Lung (tissue), 11 donors: ENCODE measurements at regions not wholly inside any gene's neighbourhood (a gene's known extent, or its start where the extent isn't known, plus 50 kb on each side); places are given as distances from the start of the nearest gene placed in this dataset.

Source experiments
- ATAC-seq: fragments of 200-7000 bp; cut with Tn5 transposase; one replicate; pipeline ENCODE4 v1.9.1; 2020; ENCODE audit warnings: moderate number of reproducible peaks; ENCODE audit not compliant: insufficient read depth, low FRiP score
- DNase-seq, 3 donors: peaks; one replicate each; pipeline ENCODE4 v3.0.0-alpha.2; 2013 to 2017
- H3K27ac ChIP-seq, 2 donors: one replicate each; pipeline ENCODE4 v1.5.1; 2013; ENCODE audit warnings: mild to moderate bottlenecking in 2 of 2, moderate library complexity in 2 of 2, control low read depth in 1 of 2, inconsistent platforms in 1 of 2, low read depth in 1 of 2, low read length in 1 of 2
- H3K27me3 ChIP-seq, 3 donors: one replicate each; pipeline ENCODE4 v1.5.1; 2013; ENCODE audit warnings: low read length in 2 of 3; ENCODE audit not compliant: control insufficient read depth in 3 of 3, insufficient read depth in 3 of 3
- H3K36me3 ChIP-seq, 4 donors: one replicate each; pipeline ENCODE4 v1.5.1; 2013; ENCODE audit warnings: low read length in 4 of 4, mild to moderate bottlenecking in 1 of 4, moderate library complexity in 1 of 4; ENCODE audit not compliant: control insufficient read depth in 4 of 4, insufficient read depth in 4 of 4
- H3K4me1 ChIP-seq, 5 donors: one replicate each; pipeline ENCODE4 v1.5.1; 2013; ENCODE audit warnings: low read length in 5 of 5, mild to moderate bottlenecking in 2 of 5, moderate library complexity in 1 of 5; ENCODE audit not compliant: control insufficient read depth in 5 of 5, insufficient read depth in 5 of 5
- H3K4me3 ChIP-seq: one replicate; pipeline ENCODE4 v1.5.1; 2013; ENCODE audit warnings: mild to moderate bottlenecking, control low read depth, moderate library complexity
- H3K9ac ChIP-seq, 2 donors: one replicate each; pipeline ENCODE4 v1.5.1; 2013; ENCODE audit warnings: low read length in 2 of 2, control low read depth in 1 of 2; ENCODE audit not compliant: insufficient read depth in 1 of 2
- H3K9me3 ChIP-seq, 4 donors: one replicate each; pipeline ENCODE4 v1.5.1; 2013; ENCODE audit warnings: low read length in 3 of 4, mild to moderate bottlenecking in 1 of 4, moderate library complexity in 1 of 4; ENCODE audit not compliant: control insufficient read depth in 4 of 4, insufficient read depth in 3 of 4
- WGBS, 2 donors: extraction: QIAGEN DNeasy Blood & Tissue Kit; methylation state at CpG; one replicate each; pipeline ENCODE4 v1.1.7; 2013; 5-methylcytosine and 5-hydroxymethylcytosine counted together
- TF ChIP-seq, protein P1 (sequence below): IDR thresholded peaks from 2 replicates; pipeline ENCODE4 v1.5.1; 2012; ENCODE audit warnings: mild to moderate bottlenecking; ENCODE audit errors: control extremely low read depth, extremely low read depth
- donor health status: control.
- donor health status: control.
- donor health status: Bipolar disorder and iron deficiency.
- donor health status: healthy.
- donor health status: DM: yes; HTN: yes; CAD: no.

DNA sequence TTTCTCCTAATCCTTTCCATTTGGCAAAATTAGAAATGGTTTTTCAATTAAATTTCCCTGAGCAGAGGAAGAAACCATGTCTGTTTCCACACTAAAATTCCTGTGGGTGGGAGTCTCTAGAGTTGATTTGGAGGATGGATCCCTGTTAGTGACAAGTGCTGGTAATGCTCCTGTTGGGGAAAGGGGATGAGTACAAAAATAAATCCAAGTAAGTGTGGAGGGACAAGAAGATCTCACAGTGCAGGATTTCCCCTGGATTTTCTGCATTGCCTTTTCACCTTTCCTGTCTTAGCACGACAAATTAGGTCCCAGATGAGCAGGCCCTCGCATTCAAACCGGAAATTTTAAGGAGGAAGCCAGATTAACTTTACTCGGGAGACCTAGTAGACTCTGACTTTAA lies 107.5 kb downstream of the DAD1 start:
- H3K9ac ChIP-seq: no peak overlapping the region
- H3K27ac ChIP-seq: no peak overlapping the region

DNA sequence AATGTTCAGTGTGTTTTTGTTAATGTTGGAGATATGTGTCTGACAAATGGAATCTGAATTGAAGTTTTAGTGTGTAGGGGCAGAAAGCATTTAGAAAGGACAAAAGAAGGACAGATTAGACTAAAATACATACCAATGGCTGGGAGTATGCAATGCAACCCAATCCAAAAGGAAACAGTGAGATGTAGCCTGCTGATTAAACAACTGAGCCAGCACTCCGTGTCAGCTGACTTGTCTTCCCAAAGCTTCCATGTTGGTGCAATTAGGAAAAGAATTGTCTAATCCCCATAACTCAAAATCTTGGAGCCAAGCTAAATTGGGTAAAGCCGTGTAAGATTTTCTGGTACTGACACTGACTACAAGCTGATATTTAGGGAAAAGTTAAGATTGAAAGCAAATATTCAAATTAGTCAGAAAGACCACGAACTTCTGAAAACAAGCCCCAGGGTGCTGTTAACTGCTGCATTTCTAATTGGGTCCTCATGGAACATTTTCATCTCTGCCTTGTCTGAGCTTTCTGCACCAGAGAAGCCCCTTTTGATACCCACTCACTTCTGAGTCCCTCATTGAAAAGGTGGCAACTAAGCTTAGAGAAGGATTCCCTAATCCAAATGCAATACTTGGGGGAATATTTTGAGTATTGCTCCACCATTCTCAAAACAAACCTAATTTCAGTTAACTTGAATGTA lies 109.1 kb downstream of the DAD1 start:
- Histone ChIP-seq H3K36me3 (no peaks in the 10 kb centered on the region), H3K4me3 (no peak overlapping the region), H3K27ac (no peak overlapping the region), H3K27me3 (no peaks in the 10 kb centered on the region), H3K9ac (no peak overlapping the region), H3K9me3 (peaks cover 0 to 2% (median 0%) of the 10 kb centered on the region in 4 donors), H3K4me1 (peaks cover 3 to 48% (median 12%) of the 10 kb centered on the region in 5 donors)
- peak in 2 of 3 donors; percentile 40 to 50 for DNase-seq
- no peak for ATAC-seq
- WGBS, 2 donors: 56 to 59% methylated on average over 3 of the region's 3 CpGs
- TF ChIP-seq, protein P1, sequence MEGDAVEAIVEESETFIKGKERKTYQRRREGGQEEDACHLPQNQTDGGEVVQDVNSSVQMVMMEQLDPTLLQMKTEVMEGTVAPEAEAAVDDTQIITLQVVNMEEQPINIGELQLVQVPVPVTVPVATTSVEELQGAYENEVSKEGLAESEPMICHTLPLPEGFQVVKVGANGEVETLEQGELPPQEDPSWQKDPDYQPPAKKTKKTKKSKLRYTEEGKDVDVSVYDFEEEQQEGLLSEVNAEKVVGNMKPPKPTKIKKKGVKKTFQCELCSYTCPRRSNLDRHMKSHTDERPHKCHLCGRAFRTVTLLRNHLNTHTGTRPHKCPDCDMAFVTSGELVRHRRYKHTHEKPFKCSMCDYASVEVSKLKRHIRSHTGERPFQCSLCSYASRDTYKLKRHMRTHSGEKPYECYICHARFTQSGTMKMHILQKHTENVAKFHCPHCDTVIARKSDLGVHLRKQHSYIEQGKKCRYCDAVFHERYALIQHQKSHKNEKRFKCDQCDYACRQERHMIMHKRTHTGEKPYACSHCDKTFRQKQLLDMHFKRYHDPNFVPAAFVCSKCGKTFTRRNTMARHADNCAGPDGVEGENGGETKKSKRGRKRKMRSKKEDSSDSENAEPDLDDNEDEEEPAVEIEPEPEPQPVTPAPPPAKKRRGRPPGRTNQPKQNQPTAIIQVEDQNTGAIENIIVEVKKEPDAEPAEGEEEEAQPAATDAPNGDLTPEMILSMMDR: no peak

More for the DNA sequence above, 107.5 kb downstream of the DAD1 start:
- Histone ChIP-seq H3K4me3 (no peak overlapping the region), H3K4me1 (peaks cover 3 to 51% (median 15%) of the 10 kb centered on the region in 5 donors), H3K36me3 (no peaks in the 10 kb centered on the region), H3K27me3 (no peaks in the 10 kb centered on the region), H3K9me3 (peaks cover 0 to 2% (median 0%) of the 10 kb centered on the region in 4 donors)
- WGBS, 2 donors: 40 to 52% methylated on average over 4 of the region's 4 CpGs
- no peak for DNase-seq
- no peak for ATAC-seq
- TF ChIP-seq, protein P1: no peak

DNA sequence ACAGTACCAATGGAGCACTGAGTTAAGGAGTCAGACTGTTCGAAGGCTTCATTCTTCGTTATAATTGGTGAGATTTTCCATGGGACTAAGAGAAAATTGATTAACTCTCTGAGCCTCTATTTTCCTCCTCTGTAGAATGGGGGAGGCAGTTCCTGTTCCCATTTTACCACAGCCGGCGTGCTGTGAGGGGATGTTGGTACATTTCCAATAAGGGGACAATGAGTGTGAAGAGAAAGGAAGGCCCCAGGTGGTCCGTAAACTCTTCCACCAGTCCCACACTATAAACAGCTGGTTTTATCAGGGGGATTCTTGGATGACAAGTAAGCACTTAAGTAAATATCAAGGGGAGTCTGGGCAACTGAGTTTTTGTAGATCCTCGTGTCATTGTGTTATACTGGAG lies 109.9 kb downstream of the DAD1 start:
- Histone ChIP-seq H3K27me3 (no peaks in the 10 kb centered on the region), H3K9me3 (peaks cover 0 to 2% (median 0%) of the 10 kb centered on the region in 4 donors), H3K27ac (no peak overlapping the region), H3K9ac (no peak overlapping the region), H3K36me3 (no peaks in the 10 kb centered on the region), H3K4me3 (no peak overlapping the region), H3K4me1 (peaks cover 3 to 41% (median 12%) of the 10 kb centered on the region in 5 donors)
- DNase-seq: peak in 1 of 3 donors; percentile 11
- WGBS, 2 donors: 73 to 74% methylated on average over 6 of the region's 6 CpGs
- TF ChIP-seq, protein P1: no peak
- ATAC-seq: no peak

DNA sequence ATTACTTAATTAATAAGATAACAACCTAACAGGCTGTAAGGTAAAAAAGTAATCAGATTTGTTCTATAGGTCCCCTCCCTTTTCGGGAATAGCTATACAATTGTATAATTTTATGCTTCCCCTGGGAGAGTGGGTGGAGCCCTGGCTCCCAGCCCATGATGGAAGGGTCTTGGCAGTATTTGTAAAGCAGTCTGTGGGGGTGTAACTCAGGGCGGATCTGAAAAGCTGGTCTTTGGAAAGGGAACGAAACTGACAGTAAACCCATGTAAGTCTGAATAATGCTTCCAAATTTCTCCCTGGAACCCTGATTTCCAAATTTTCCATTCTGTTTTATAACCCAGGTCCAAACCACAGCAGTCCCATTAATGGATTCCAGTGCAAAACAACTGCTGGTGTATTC lies 110.4 kb downstream of the DAD1 start:
- Histone ChIP-seq H3K9ac (peak overlapping the region in 1 of 2 donors; percentile 11), H3K27ac (peak overlapping the region in 1 of 2 donors; percentile 14), H3K9me3 (no peaks in the 10 kb centered on the region), H3K27me3 (no peaks in the 10 kb centered on the region), H3K4me1 (peaks cover 3 to 37% (median 12%) of the 10 kb centered on the region in 5 donors), H3K4me3 (no peak overlapping the region), H3K36me3 (no peaks in the 10 kb centered on the region)
- ATAC-seq: no peak
- WGBS, 2 donors: 45 to 75% methylated on average over 3 of the region's 3 CpGs
- DNase-seq: peak; percentile 89 to 94 (median 93)
- TF ChIP-seq, protein P1: no peak
